ENCODE measurements at regions not wholly inside any gene's neighbourhood (a gene's known extent, or its start where the extent isn't known, plus 50 kb on each side); places are given as distances from the start of the nearest gene placed in this dataset.

GRCh38 chr12:13687633-13688032 is 293.8 kb downstream of the GRIN2B start:
- TF ChIP-seq NCOA1 (CRISPR knock-in tag; IDR thresholded peaks at IDR 0.05) (no peak), TAF1 (CRISPR knock-in tag; IDR thresholded peaks at IDR 0.05) (no peak), RNF2 (conservative IDR thresholded peaks at IDR 0.05; ENCODE audit: low read depth) (no peak), XRCC5 (optimal IDR thresholded peaks at IDR 0.05; ENCODE audit: low read length) (no peak), CTCF (CRISPR knock-in tag; IDR thresholded peaks at IDR 0.05) (no peak)

Data from HepG2 (cell line).